ENCODE measurements at regions not wholly inside any gene's neighbourhood (a gene's known extent, or its start where the extent isn't known, plus 50 kb on each side); places are given as distances from the start of the nearest gene placed in this dataset.

DNA sequence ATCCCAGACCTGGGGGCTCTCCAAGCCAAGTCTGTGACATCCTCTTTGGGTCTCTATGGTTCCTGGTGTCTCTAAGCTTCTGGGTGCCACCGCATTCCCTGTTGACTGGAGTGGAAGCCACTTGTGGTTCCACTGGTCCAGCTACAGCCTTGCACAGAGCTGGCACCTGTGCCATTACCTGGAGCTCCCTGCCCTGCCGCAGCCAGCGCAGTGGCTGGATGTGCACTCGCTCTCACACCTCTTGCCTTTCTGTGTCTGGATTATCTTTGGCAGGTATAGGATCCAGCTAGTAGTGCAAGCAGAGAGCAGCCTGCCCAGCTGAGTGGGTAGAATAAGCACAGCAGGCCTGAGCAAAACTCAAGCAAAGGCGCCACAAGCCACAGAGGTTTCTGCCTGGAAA lies 1635.5 kb downstream of the OTOL1 start:
- DNase-seq (ENCODE audit: extremely low read depth, low read depth): no peak
- TF ChIP-seq, protein P1, sequence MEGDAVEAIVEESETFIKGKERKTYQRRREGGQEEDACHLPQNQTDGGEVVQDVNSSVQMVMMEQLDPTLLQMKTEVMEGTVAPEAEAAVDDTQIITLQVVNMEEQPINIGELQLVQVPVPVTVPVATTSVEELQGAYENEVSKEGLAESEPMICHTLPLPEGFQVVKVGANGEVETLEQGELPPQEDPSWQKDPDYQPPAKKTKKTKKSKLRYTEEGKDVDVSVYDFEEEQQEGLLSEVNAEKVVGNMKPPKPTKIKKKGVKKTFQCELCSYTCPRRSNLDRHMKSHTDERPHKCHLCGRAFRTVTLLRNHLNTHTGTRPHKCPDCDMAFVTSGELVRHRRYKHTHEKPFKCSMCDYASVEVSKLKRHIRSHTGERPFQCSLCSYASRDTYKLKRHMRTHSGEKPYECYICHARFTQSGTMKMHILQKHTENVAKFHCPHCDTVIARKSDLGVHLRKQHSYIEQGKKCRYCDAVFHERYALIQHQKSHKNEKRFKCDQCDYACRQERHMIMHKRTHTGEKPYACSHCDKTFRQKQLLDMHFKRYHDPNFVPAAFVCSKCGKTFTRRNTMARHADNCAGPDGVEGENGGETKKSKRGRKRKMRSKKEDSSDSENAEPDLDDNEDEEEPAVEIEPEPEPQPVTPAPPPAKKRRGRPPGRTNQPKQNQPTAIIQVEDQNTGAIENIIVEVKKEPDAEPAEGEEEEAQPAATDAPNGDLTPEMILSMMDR (IDR thresholded peaks at IDR 0.05; ENCODE audit: low read depth, low read length): no peak

DNA sequence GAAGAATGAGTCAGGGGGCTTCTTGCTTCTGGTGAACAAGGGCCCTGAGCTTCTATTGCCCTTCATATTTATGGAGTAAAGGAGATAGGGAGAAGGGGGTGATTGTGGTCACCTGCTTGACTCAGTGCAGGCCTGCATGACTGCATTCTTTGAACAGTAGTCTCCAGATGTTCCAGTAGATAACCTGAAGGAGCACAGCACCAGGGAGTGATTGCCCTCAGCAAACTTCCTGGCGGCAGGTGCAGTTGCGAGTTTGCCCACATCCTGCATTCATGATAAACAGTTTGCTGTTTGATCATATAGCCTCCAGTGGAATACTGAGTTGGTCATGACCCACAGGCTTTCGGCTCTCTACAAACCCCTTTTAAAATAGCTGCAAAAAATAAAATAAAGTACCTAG lies 1632.7 kb downstream of the OTOL1 start:
- TF ChIP-seq, protein P1 (IDR thresholded peaks at IDR 0.05; ENCODE audit: low read depth, low read length): no peak
- no peak for DNase-seq (ENCODE audit: extremely low read depth, low read depth)

DNA sequence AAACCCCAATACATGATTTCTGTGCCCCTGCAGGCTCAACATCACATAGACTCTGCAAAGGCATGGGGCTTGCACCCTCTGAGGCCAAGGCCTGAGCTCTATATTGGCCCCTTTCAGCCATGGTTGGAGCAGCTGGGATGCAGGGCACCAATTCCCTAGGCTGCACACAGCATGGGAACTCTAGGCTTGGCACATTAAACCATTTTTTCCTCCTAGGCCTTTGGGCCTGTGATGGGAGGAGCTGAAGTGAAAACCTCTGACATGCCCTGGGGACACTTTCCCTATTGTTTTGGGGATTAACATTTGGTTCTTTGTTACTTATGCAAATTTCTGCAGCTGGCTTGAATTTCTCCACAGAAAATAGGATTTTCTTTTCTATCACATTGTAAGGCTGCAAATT lies 1629.5 kb downstream of the OTOL1 start:
- TF ChIP-seq, protein P1 (IDR thresholded peaks at IDR 0.05; ENCODE audit: low read depth, low read length): no peak
- no peak for DNase-seq (ENCODE audit: extremely low read depth, low read depth)

All from AG09319 (cell line).